ENCODE measurements at regions not wholly inside any gene's neighbourhood (a gene's known extent, or its start where the extent isn't known, plus 50 kb on each side); places are given as distances from the start of the nearest gene placed in this dataset.

GRCh38 chrX:115368876-115369275 is 79.4 kb downstream of the LUZP4 start:
- Histone ChIP-seq H3K9me3 (no peaks in the 10 kb centered on the region), H3K36me3 (no peaks in the 10 kb centered on the region), H3K27ac (no peak overlapping the region), H3K4me1 (no peaks in the 10 kb centered on the region), H3K4me3 (no peak overlapping the region), H3K27me3 (no peaks in the 10 kb centered on the region)
- intact Hi-C loops (cut with DNase I; ENCODE audit: low total_unique reads) (no loop called here), in situ Hi-C loops (cut with MboI; ENCODE audit: low sequenced_read_pairs in 4 of 4) (no loop called here)
- no peak for DNase-seq
- no peak for TF ChIP-seq CTCF (IDR thresholded peaks at IDR 0.05 in 4 of 5, conservative IDR thresholded peaks at IDR 0.05 in 1 of 5)
- no peak for TF ChIP-seq POLR2A (IDR thresholded peaks at IDR 0.05)
- no peak for ATAC-seq

GRCh38 chrX:115372152-115372551 is 82.6 kb downstream of the LUZP4 start:
- H3K9me3 ChIP-seq: no peaks in the 10 kb centered on the region
- no peaks in the 10 kb centered on the region for H3K4me1 ChIP-seq
- H3K4me3 ChIP-seq: no peak overlapping the region
- ATAC-seq (no peak), DNase-seq (no peak)
- H3K36me3 ChIP-seq: no peaks in the 10 kb centered on the region
- in situ Hi-C loops (cut with MboI; ENCODE audit: low sequenced_read_pairs in 4 of 4): no loop called here
- no peaks in the 10 kb centered on the region for H3K27me3 ChIP-seq
- no peak for TF ChIP-seq CTCF (IDR thresholded peaks at IDR 0.05 in 4 of 5, conservative IDR thresholded peaks at IDR 0.05 in 1 of 5)
- no peak for TF ChIP-seq POLR2A (IDR thresholded peaks at IDR 0.05)
- intact Hi-C loops (cut with DNase I; ENCODE audit: low total_unique reads): no loop called here
- H3K27ac ChIP-seq: no peak overlapping the region

- H3K4me3 ChIP-seq: no peak overlapping the region
- DNase-seq (no peak), ATAC-seq (no peak)
- no peak overlapping the region for H3K27ac ChIP-seq
- in situ Hi-C loops (cut with MboI; ENCODE audit: low sequenced_read_pairs in 4 of 4) (no loop called here), intact Hi-C loops (cut with DNase I; ENCODE audit: low total_unique reads) (no loop called here)
- TF ChIP-seq CTCF (IDR thresholded peaks at IDR 0.05 in 4 of 5, conservative IDR thresholded peaks at IDR 0.05 in 1 of 5) (no peak), POLR2A (IDR thresholded peaks at IDR 0.05) (no peak)
- H3K9me3 ChIP-seq: no peaks in the 10 kb centered on the region
- no peaks in the 10 kb centered on the region for H3K36me3 ChIP-seq
- no peaks in the 10 kb centered on the region for H3K27me3 ChIP-seq
- H3K4me1 ChIP-seq: no peaks in the 10 kb centered on the region
Measured at GRCh38 chrX:115373308-115373707, 83.8 kb downstream of the LUZP4 start.

DNA sequence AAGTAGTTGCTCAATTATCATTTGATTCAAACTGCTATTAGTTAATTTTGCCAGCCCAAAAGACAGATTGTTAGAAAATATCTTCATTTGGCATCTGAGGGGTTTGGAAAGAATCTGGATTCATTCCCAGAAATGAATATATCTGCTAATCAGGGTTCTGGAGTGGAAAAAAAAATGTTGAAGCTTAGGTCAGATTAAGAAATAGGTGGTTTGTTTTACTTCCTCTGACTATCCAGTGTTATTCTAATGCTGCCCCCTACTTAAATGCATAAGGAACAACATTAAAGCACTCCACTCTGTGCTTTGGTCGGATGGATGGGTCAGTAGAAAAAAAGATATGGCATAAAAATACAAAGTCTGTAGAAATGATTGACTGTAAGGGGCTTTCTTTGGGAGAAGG is 89.0 kb downstream of the LUZP4 start:
- intact Hi-C loops (cut with DNase I; ENCODE audit: low total_unique reads): no loop called here

More for the DNA sequence above, 89.0 kb downstream of the LUZP4 start:
- no peak for TF ChIP-seq CTCF (IDR thresholded peaks at IDR 0.05 in 4 of 5, conservative IDR thresholded peaks at IDR 0.05 in 1 of 5)
- TF ChIP-seq POLR2A (IDR thresholded peaks at IDR 0.05): no peak
- DNase-seq (no peak), ATAC-seq (no peak)
- no peaks in the 10 kb centered on the region for H3K9me3 ChIP-seq
- peaks cover 0 to 4% (median 0%) of the 10 kb centered on the region in 3 donors for H3K27me3 ChIP-seq
- in situ Hi-C loops (cut with MboI; ENCODE audit: low sequenced_read_pairs in 4 of 4): no loop called here
- H3K27ac ChIP-seq: no peak overlapping the region
- H3K36me3 ChIP-seq: no peaks in the 10 kb centered on the region
- H3K4me3 ChIP-seq: no peak overlapping the region
- H3K4me1 ChIP-seq: no peaks in the 10 kb centered on the region
